ENCODE measurements at regions not wholly inside any gene's neighbourhood (a gene's known extent, or its start where the extent isn't known, plus 50 kb on each side); places are given as distances from the start of the nearest gene placed in this dataset.

GRCh38 chr12:20089077-20089476, 279.3 kb upstream of the PDE3A start:
- TF ChIP-seq, protein P1, sequence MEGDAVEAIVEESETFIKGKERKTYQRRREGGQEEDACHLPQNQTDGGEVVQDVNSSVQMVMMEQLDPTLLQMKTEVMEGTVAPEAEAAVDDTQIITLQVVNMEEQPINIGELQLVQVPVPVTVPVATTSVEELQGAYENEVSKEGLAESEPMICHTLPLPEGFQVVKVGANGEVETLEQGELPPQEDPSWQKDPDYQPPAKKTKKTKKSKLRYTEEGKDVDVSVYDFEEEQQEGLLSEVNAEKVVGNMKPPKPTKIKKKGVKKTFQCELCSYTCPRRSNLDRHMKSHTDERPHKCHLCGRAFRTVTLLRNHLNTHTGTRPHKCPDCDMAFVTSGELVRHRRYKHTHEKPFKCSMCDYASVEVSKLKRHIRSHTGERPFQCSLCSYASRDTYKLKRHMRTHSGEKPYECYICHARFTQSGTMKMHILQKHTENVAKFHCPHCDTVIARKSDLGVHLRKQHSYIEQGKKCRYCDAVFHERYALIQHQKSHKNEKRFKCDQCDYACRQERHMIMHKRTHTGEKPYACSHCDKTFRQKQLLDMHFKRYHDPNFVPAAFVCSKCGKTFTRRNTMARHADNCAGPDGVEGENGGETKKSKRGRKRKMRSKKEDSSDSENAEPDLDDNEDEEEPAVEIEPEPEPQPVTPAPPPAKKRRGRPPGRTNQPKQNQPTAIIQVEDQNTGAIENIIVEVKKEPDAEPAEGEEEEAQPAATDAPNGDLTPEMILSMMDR (IDR thresholded peaks at IDR 0.05; ENCODE audit: low read depth, low read length, missing input control): no peak
- TF ChIP-seq GABPA (IDR thresholded peaks at IDR 0.05 in 1 of 2, conservative IDR thresholded peaks at IDR 0.05 in 1 of 2): no peak
- no peak for TF ChIP-seq ZBTB33 (IDR thresholded peaks at IDR 0.05)
- no peak for TF ChIP-seq TAF1 (conservative IDR thresholded peaks at IDR 0.05)
- no peak for TF ChIP-seq YY1 (IDR thresholded peaks at IDR 0.05)
- TF ChIP-seq RXRA (IDR thresholded peaks at IDR 0.05): no peak
- TF ChIP-seq REST (IDR thresholded peaks at IDR 0.05): no peak
- TF ChIP-seq, protein P2, sequence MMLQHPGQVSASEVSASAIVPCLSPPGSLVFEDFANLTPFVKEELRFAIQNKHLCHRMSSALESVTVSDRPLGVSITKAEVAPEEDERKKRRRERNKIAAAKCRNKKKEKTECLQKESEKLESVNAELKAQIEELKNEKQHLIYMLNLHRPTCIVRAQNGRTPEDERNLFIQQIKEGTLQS (IDR thresholded peaks at IDR 0.05): no peak
- no peak for TF ChIP-seq SP1 (IDR thresholded peaks at IDR 0.05)
- no peak for TF ChIP-seq FOXA1 (IDR thresholded peaks at IDR 0.05)
- TF ChIP-seq JUND (IDR thresholded peaks at IDR 0.05): no peak
- TF ChIP-seq, protein P3, sequence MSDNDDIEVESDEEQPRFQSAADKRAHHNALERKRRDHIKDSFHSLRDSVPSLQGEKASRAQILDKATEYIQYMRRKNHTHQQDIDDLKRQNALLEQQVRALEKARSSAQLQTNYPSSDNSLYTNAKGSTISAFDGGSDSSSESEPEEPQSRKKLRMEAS (IDR thresholded peaks at IDR 0.05): no peak
